GM21786 (cell line): ENCODE measurements at regions not wholly inside any gene's neighbourhood (a gene's known extent, or its start where the extent isn't known, plus 50 kb on each side); places are given as distances from the start of the nearest gene placed in this dataset.

Source experiments
- ATAC-seq: cut with Tn5 transposase; IDR thresholded peaks from one replicate; pipeline ENCODE4 v1.9.1; 2021; ENCODE audit not compliant: unreplicated experiment

DNA sequence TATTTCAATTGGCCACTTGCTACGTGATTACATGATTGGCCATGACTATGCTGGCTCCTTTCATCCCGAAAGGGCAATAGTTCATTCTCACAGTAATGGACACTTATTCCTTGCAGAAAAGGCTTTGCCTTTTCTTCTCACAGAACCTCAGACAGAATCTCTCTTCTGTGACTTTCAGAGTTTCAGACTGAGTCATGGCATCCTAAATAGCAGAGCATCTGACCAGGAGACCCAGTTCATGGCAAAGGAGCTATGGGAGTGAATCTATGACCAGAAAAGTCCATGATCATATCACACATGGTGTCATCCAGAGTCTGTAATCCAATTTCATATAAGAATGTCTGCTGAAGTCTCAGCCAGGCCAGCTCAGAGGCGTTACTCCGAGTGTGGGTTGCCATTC, 263.3 kb upstream of the CLNK start:
- no peak for ATAC-seq

GRCh38 chr4:10944321-10944720, 259.8 kb upstream of the CLNK start:
- no peak for ATAC-seq

DNA sequence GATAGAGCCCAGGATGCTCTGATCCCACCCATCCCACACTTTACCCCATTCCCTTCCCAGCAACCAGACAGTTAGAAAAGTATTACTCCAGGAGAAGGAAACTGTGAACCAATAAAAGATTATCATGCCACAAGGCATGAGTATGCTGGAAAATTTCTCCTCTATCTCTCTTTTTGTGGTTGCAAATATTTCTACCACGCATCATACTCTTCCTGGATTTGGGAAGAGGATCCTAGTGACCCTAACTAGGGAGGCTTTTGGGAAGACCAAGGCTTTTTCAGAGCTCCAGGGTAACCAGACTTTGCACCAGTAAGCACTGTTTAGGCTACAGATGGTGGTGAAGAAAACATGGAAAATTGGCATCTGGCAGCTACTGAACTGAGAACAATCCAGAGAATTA, 257.6 kb upstream of the CLNK start:
- no peak for ATAC-seq

DNA sequence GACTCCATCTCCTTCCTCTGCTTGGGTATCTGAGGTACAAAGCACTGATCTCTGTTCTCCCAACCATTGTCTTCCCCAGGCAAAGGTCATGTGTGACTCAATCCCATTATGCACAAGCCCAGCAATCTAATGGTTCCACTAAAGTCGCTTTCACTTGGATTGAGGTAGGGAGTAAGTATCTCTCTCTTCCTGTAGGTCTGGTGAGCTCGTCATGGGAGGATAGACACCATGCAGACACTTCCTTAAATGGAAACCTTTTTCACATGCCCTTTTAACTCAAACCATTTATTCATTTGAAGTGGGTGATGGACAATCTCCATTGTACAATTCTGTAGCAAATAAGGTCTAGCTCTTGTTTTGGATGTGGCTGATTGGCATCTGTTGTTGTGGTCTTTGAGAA, 245.2 kb upstream of the CLNK start:
- ATAC-seq: no peak

DNA sequence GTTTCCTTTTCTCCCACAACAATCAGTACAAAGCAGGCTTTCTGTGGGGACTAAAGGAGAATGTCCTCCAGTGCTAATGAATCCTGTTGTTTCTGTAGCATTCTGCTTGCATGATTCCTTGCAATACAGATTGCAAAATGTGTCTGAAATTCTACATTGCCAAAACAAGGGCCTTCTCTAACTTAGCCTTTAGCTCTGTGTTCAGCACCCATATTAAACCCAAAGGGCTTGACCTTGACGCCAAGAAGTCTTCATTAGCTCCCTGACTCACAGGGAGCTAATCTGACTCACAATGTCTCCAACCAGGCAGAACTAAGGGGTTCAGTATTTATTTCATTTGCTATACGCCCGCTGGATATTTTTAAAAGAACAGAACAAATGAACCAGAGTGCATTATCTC, 241.4 kb upstream of the CLNK start:
- no peak for ATAC-seq

GRCh38 chr4:10924274-10924673, 239.7 kb upstream of the CLNK start:
- ATAC-seq: no peak

- ATAC-seq: no peak
Measured at GRCh38 chr4:10917566-10917965, 233.0 kb upstream of the CLNK start.

DNA sequence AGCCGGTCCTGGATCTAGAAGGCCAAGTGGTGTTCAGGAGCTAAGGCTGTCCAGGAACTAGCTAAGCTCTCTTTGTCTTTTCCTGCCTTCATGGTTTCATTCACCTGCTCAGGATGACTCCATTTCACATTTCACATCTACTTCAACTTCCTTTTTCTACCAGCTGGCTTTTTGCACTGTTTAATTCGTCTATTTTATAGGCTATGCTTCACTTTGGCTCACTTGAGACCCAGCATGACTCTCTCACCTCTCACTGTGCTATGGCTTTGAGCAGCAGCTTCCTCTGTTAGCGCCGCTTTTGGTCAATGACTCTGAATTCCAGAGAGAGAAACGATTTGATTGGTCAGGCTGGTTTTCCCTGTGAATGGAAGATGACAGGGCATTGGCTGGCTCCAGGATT, 213.5 kb upstream of the CLNK start:
- no peak for ATAC-seq

- ATAC-seq: no peak
Measured at GRCh38 chr4:10897076-10897475, 212.5 kb upstream of the CLNK start.

- ATAC-seq: peak; percentile 77
Measured at GRCh38 chr4:10893395-10893794, 208.8 kb upstream of the CLNK start.

DNA sequence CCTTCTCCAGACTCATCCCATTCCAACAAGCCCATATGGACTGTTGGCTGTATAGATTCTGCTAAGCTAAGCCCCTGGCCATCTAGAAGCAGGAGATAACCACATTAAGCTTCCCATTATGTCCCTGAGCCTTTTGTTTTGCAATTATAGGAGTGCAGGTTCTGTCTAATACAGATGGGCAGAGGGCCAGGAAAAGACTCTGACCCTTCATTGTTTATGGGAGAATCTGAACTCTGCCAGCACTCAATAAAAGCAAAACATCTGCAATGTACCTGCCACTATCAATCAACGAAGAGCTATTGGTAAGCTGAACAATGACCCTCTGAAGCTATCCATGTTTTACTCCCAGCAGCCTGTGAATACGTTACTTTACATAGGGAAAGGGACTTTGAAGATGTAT, 207.3 kb upstream of the CLNK start:
- no peak for ATAC-seq

DNA sequence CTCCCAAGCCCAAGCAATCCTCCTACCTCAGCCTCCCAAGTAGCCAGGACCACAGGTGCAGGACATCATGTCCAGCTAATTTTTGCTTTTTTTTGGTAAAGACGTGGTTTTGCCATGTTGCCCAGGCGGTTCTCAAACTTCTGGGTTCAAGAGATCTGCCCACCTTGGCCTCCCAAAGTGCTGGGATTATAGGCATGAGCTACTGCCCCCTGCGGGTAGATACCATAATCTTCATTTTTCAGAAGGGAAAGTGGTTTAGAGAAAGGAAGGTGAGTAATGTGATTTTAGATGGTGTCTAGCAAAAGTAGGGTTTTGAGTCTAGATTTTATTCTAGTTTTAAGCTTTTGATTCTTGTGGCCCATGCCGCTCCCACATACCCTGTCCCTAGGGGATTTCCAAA, 205.3 kb upstream of the CLNK start:
- ATAC-seq: no peak

DNA sequence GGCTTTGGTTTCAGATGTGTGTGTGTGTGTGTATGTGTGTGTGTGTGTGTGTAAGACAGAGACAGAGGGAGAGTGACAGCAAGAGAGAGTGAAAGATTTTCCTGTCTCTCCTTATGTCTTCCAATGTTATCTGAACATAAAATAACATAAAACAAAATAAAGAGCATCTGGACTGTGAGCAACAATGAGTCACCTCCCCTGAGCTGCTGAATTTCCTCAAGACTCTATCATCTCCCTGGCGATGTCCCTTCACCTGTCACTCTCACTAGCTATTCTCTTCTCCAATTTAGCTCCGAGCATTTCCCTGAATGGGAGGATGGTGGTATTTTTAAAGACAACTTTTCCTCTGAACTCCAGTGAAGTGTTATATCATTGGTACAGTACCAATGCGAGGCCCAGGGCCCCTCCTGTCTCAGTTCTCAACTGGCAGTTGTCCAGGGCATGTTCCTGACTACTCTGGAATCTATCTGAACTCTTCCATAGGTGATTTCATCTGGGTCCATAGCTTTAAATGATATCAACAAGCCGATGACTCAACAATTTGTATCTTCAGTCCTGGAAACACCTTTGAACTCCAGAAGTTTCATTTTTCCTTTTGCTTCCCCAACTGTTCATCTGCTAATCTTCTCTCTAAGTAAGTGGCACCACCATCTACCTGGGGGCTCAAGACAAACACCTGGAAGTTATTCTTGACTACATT, 195.0 kb upstream of the CLNK start:
- no peak for ATAC-seq

DNA sequence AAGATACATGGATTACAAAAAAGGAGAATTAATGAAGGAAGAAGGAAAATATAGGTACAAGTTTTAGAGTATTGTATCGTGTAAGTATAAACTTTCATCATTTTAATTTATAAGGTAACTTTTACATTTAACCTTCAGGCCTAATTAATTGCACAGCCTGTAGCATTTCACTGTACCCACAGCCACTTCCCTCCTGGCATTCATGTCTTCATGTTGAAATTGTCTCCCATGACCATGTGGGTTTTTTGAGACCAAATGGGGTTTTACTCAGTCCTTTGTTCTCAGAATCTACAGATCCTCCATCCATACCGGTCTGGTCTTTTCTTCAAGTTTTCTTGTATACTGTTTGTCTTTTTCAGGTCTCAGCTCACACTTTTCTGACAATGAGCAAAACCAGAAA, 194.3 kb upstream of the CLNK start:
- no peak for ATAC-seq

DNA sequence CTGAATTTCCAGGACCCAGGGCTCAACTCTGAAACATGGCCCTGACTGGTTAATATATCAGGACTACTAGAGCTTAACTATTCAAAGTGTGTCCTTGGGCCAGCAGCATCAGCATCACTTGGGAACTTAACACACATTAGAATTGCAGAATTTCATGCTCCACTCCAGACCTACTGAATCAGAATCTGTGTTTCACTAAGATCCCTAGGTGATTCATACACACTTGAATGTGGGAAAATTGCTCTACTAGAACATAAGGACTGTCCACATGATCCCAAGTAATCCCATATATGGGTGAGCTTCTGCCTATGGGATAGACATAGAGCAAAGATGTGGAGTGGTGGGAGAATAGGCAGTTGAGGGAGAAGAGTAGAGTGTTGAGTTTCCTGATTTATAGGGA, 192.5 kb upstream of the CLNK start:
- no peak for ATAC-seq

GRCh38 chr4:10875144-10875799, 190.7 kb upstream of the CLNK start:
- ATAC-seq: no peak

DNA sequence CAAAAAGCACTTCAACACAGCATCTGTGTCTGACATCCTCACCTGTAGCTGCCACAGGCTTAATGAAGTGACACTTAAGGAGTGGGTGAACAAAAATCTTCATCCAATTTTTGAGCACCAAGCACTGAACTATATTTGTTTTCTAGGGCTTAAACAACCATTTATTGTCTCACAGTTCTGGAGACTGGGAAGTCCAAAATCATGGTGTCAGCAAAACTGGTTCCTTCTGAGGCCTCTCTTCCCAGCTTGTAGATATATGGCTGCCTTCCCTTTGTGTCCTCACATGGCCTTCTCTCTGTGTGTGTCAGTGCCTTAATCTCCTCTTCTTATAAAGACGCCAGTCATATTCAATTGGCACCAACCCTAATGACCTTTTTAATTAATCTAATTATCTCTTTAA, 189.2 kb upstream of the CLNK start:
- ATAC-seq: no peak

GRCh38 chr4:10872833-10873517, 188.4 kb upstream of the CLNK start:
- ATAC-seq: no peak

DNA sequence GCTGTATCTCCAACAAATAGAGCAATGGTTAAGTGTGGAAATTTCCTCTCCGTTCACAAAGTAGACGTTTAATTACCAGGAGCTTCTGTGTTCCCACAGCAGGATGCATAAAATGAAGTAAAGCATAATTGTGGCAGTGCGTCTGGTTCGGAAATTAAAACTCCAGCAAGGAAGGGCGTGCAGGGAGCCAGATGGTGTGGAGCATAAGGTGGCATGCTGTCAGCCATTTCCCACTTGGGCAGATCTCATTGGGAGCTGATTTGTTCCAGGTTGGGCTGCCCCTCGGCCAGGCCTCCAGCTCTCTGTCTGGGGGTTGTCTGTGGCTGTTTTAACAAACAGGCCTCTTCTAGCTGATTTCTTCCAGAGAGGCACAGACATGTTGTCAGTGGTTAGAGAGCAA, 182.1 kb upstream of the CLNK start:
- ATAC-seq: no peak

- no peak for ATAC-seq
Measured at GRCh38 chr4:10861036-10861435, 176.5 kb upstream of the CLNK start.

- ATAC-seq: no peak
Measured at GRCh38 chr4:10856271-10856782, 171.8 kb upstream of the CLNK start.

- no peak for ATAC-seq
Measured at GRCh38 chr4:10853196-10853595, 168.6 kb upstream of the CLNK start.
